HEK293 (cell line): ENCODE measurements at regions not wholly inside any gene's neighbourhood (a gene's known extent, or its start where the extent isn't known, plus 50 kb on each side); places are given as distances from the start of the nearest gene placed in this dataset.

Experiments used
- CTCF ChIA-PET: fragments of 350-600 bp; formaldehyde crosslinking; extraction: SDS; loops from one replicate; lab custom pipeline; 2021; ENCODE audit warnings: antibody characterized with exemption; lab: Yijun Ruan, JAX
- POLR2A ChIA-PET: fragments of 300-600 bp; formaldehyde crosslinking; extraction: SDS; loops from one replicate; lab custom pipeline; 2020; ENCODE audit warnings: antibody characterized with exemption, inconsistent platforms; lab: Yijun Ruan, JAX
- H3K27ac ChIP-seq: fragments of 200-500 bp; sonication (Bioruptor generic); 2 replicates; pipeline ENCODE4 v1.5.1; 2014; ENCODE audit warnings: low read depth, low read length, control low read depth, inconsistent platforms; ENCODE audit errors: extremely low read depth
- H3K36me3 ChIP-seq, 2 experiments: fragments of 200-500 bp in 1 of 2; sonication (Bioruptor generic) in 1 of 2; 1 replicate in 1 of 2; 2 replicates in 1 of 2; pipeline ENCODE4 v1.5.1; 2014 to 2017; ENCODE audit warnings: inconsistent platforms in 2 of 2, low read length in 2 of 2; ENCODE audit not compliant: control insufficient read depth in 2 of 2, insufficient read depth in 1 of 2
- H3K4me1 ChIP-seq: fragments of 200-500 bp; sonication (Bioruptor generic); 2 replicates; pipeline ENCODE4 v1.5.1; 2014; ENCODE audit warnings: mild to moderate bottlenecking, low read length, inconsistent platforms; ENCODE audit not compliant: control insufficient read depth, insufficient read depth
- H3K4me3 ChIP-seq: 2 replicates; pipeline ENCODE4 v1.5.1; 2011; ENCODE audit warnings: low read depth, mild to moderate bottlenecking, control low read depth, low read length, moderate library complexity
- H3K9me3 ChIP-seq: fragments of 200-500 bp; sonication (Bioruptor generic); 2 replicates; pipeline ENCODE4 v1.5.1; 2014; ENCODE audit warnings: low read depth, low read length, inconsistent platforms; ENCODE audit not compliant: control insufficient read depth, insufficient read depth
- HOXA7 ChIP-seq: sonication (generic); formaldehyde crosslinking; IDR thresholded peaks from 2 replicates; pipeline ENCODE4 v1.8.1; 2022; ENCODE audit warnings: missing genetic modification reagents, borderline replicate concordance
- IKZF3 ChIP-seq: fragments of 450-650 bp; IDR thresholded peaks from 2 replicates; pipeline ENCODE4 v1.5.0; 2018; ENCODE audit warnings: missing biosample characterization, mild to moderate bottlenecking, missing genetic modification characterization, moderate library complexity
- SALL2 ChIP-seq: fragments of 450-650 bp; formaldehyde crosslinking; IDR thresholded peaks from 2 replicates; pipeline ENCODE4 v1.5.0; 2017; ENCODE audit warnings: missing biosample characterization, mild to moderate bottlenecking, missing genetic modification characterization, borderline replicate concordance
- ZBTB10 ChIP-seq: fragments of 450-650 bp; formaldehyde crosslinking; IDR thresholded peaks from 2 replicates; pipeline ENCODE4 v1.5.1; 2016; ENCODE audit warnings: missing biosample characterization, missing genetic modification characterization
- ZBTB8A ChIP-seq: fragments of 450-650 bp; formaldehyde crosslinking; IDR thresholded peaks from 2 replicates; pipeline ENCODE4 v1.5.1; 2016; ENCODE audit warnings: missing biosample characterization, missing genetic modification characterization
- ZNF138 ChIP-seq: fragments of 450-650 bp; formaldehyde crosslinking; IDR thresholded peaks from 2 replicates; pipeline ENCODE4 v1.5.1; 2016; ENCODE audit warnings: missing biosample characterization, missing genetic modification characterization, borderline replicate concordance
- ZNF146 ChIP-seq: fragments of 450-650 bp; formaldehyde crosslinking; IDR thresholded peaks from 2 replicates; pipeline ENCODE4 v1.5.1; 2016; ENCODE audit warnings: missing biosample characterization, missing genetic modification characterization
- ZNF155 ChIP-seq: fragments of 450-650 bp; formaldehyde crosslinking; IDR thresholded peaks from 2 replicates; pipeline ENCODE4 v1.5.1; 2016; ENCODE audit warnings: missing biosample characterization, missing genetic modification characterization
- ZNF175 ChIP-seq: fragments of 450-650 bp; formaldehyde crosslinking; IDR thresholded peaks from 2 replicates; pipeline ENCODE4 v1.5.1; 2016; ENCODE audit warnings: missing biosample characterization, missing genetic modification characterization
- ZNF239 ChIP-seq: fragments of 450-650 bp; formaldehyde crosslinking; IDR thresholded peaks from 2 replicates; pipeline ENCODE4 v1.5.1; 2016; ENCODE audit warnings: missing biosample characterization, missing genetic modification characterization
- ZNF24 ChIP-seq: fragments of 450-650 bp; formaldehyde crosslinking; IDR thresholded peaks from 2 replicates; pipeline ENCODE4 v1.5.1; 2016; ENCODE audit warnings: missing biosample characterization, missing genetic modification characterization
- ZNF248 ChIP-seq: fragments of 450-650 bp; formaldehyde crosslinking; IDR thresholded peaks from 2 replicates; pipeline ENCODE4 v1.5.1; 2017; ENCODE audit warnings: missing biosample characterization, missing genetic modification characterization
- ZNF274 ChIP-seq, 2 experiments: fragments of 200-500 bp in 1 of 2; fragments of 450-650 bp in 1 of 2; sonication (Bioruptor generic) in 1 of 2; formaldehyde crosslinking in 1 of 2; IDR thresholded peaks; 2 replicates each; pipeline versions ENCODE4 v1.5.1 to v1.6.1; 2014 to 2016; ENCODE audit warnings: borderline replicate concordance in 1 of 2, inconsistent platforms in 1 of 2, low read length in 1 of 2, missing biosample characterization in 1 of 2, missing genetic modification characterization in 1 of 2
- ZNF398 ChIP-seq: fragments of 450-650 bp; formaldehyde crosslinking; IDR thresholded peaks from 2 replicates; pipeline ENCODE4 v1.5.1; 2017; ENCODE audit warnings: missing biosample characterization, missing genetic modification characterization
- ZNF404 ChIP-seq: fragments of 450-650 bp; formaldehyde crosslinking; IDR thresholded peaks from 2 replicates; pipeline ENCODE4 v1.5.1; 2017; ENCODE audit warnings: missing biosample characterization, missing genetic modification characterization
- ZNF426 ChIP-seq: fragments of 450-650 bp; formaldehyde crosslinking; IDR thresholded peaks from 2 replicates; pipeline ENCODE4 v1.5.1; 2017; ENCODE audit warnings: missing biosample characterization, missing genetic modification characterization, mild to moderate bottlenecking, inconsistent platforms, moderate library complexity
- ZNF558 ChIP-seq: fragments of 450-650 bp; formaldehyde crosslinking; IDR thresholded peaks from 2 replicates; pipeline ENCODE4 v1.5.1; 2016; ENCODE audit warnings: missing biosample characterization, missing genetic modification characterization
- ZNF571 ChIP-seq: fragments of 450-650 bp; formaldehyde crosslinking; IDR thresholded peaks from 2 replicates; pipeline ENCODE4 v1.5.0; 2017; ENCODE audit warnings: missing biosample characterization, missing genetic modification characterization
- ZNF639 ChIP-seq: fragments of 450-650 bp; formaldehyde crosslinking; IDR thresholded peaks from 2 replicates; pipeline ENCODE4 v1.5.1; 2016; ENCODE audit warnings: missing biosample characterization, missing genetic modification characterization
- ZNF658 ChIP-seq: fragments of 450-650 bp; formaldehyde crosslinking; IDR thresholded peaks from 2 replicates; pipeline ENCODE4; 2016; ENCODE audit warnings: missing biosample characterization, missing genetic modification characterization
- ZNF76 ChIP-seq: fragments of 450-650 bp; formaldehyde crosslinking; IDR thresholded peaks from 2 replicates; pipeline ENCODE4; 2016; ENCODE audit warnings: low read depth, missing biosample characterization, missing genetic modification characterization, borderline replicate concordance
- ZSCAN16 ChIP-seq: fragments of 450-650 bp; formaldehyde crosslinking; IDR thresholded peaks from 2 replicates; pipeline ENCODE4 v1.5.1; 2016; ENCODE audit warnings: missing biosample characterization, missing genetic modification characterization

- TF ChIP-seq ZNF426 (tag by site-specific recombination): no peak
- no peak for TF ChIP-seq ZNF146 (tag by site-specific recombination)
Measured at GRCh38 chr1:47616036-47616435, 178.2 kb downstream of the FOXD2 start (continued).

GRCh38 chr1:47616906-47617305 is 179.1 kb downstream of the FOXD2 start:
- Histone ChIP-seq H3K4me3 (no peak overlapping the region), H3K36me3 (no peaks in the 10 kb centered on the region), H3K27ac (no peak overlapping the region), H3K9me3 (no peaks in the 10 kb centered on the region), H3K4me1 (no peaks in the 10 kb centered on the region)
- TF ChIP-seq ZNF639 (tag by site-specific recombination) (no peak), ZNF155 (tag by site-specific recombination) (no peak), ZNF175 (tag by site-specific recombination) (no peak)
- POLR2A ChIA-PET: no interaction called here
- CTCF ChIA-PET: no interaction called here

- ChIA-PET CTCF (interaction anchor here (1.3 kb wide), 1 partner anchor 92 kb away, joined by 4 read pairs; no protein-coding TSS in a partner anchor), POLR2A (no interaction called here)
- Histone ChIP-seq H3K4me1 (no peaks in the 10 kb centered on the region), H3K9me3 (no peaks in the 10 kb centered on the region), H3K4me3 (no peak overlapping the region), H3K27ac (no peak overlapping the region), H3K36me3 (no peaks in the 10 kb centered on the region)
- TF ChIP-seq HOXA7 (no peak), ZNF404 (tag by site-specific recombination) (no peak), IKZF3 (tag by site-specific recombination) (no peak)
- TF ChIP-seq, all 188 proteins: peak for 0
Measured at GRCh38 chr1:47617381-47618221, 179.8 kb downstream of the FOXD2 start.

- CTCF ChIA-PET: interaction anchor here (1.0 to 1.7 kb wide), 3 partner anchors 20 to 181 kb away, joined by 3 to 10 read pairs (median 4); partner anchors contain the start of gene FOXD2
- TF ChIP-seq ZNF248 (tag by site-specific recombination) (no peak), ZNF274 (IDR thresholded peaks at IDR 0.05; ENCODE audit: low read length) (no peak), ZNF274 (tag by site-specific recombination; IDR thresholded peaks at IDR 0.05; ENCODE audit: borderline replicate concordance) (no peak), ZNF558 (tag by site-specific recombination) (no peak), ZSCAN16 (tag by site-specific recombination) (no peak), ZBTB10 (tag by site-specific recombination) (no peak), ZBTB8A (tag by site-specific recombination) (no peak), ZNF138 (no peak), ZNF571 (tag by site-specific recombination) (no peak), ZNF24 (tag by site-specific recombination) (no peak), SALL2 (no peak), ZNF76 (no peak), ZNF398 (tag by site-specific recombination) (no peak), ZNF658 (tag by site-specific recombination) (no peak), ZNF239 (no peak)
- H3K4me3 ChIP-seq: no peak overlapping the region
- no peaks in the 10 kb centered on the region for H3K9me3 ChIP-seq
- POLR2A ChIA-PET: no interaction called here
- no peaks in the 10 kb centered on the region for H3K4me1 ChIP-seq
- no peaks in the 10 kb centered on the region for H3K36me3 ChIP-seq
- no peak overlapping the region for H3K27ac ChIP-seq
Measured at GRCh38 chr1:47618222-47618720, 180.4 kb downstream of the FOXD2 start.
